Activated naive CD4-positive, alpha-beta T cell treated with anti-CD3 and anti-CD28 coated beads, Interleukin-2, amount 10 ng/mL, durations not matched to agents 7 days and 5 days (primary cell): ENCODE measurements at regions not wholly inside any gene's neighbourhood (a gene's known extent, or its start where the extent isn't known, plus 50 kb on each side); places are given as distances from the start of the nearest gene placed in this dataset.

Experiments used
- CTCF ChIA-PET: fragments of 350-600 bp; sonication (Branson Sonifier 250); formaldehyde crosslinking; loops from one replicate; lab custom pipeline; 2021; ENCODE audit warnings: antibody characterized with exemption; lab: Charles Lee
- DNase-seq: peaks from one replicate; pipeline ENCODE4 v3.0.0-alpha.2; 2020
- H3K27ac Mint-ChIP-seq: one replicate; pipeline ENCODE4 v1.8.0; 2021; ENCODE audit warnings: mild to moderate bottlenecking, moderate library complexity, mixed read lengths
- H3K27me3 Mint-ChIP-seq: one replicate; pipeline ENCODE4 v1.8.0; 2021; ENCODE audit warnings: mild to moderate bottlenecking, mixed read lengths
- H3K36me3 Mint-ChIP-seq: one replicate; pipeline ENCODE4 v1.8.0; 2021; ENCODE audit warnings: mixed read lengths
- H3K4me1 Mint-ChIP-seq: one replicate; pipeline ENCODE4 v1.8.0; 2021; ENCODE audit warnings: mixed read lengths
- H3K4me3 Mint-ChIP-seq: one replicate; pipeline ENCODE4 v1.8.0; 2021; ENCODE audit warnings: mild to moderate bottlenecking, moderate library complexity, mixed read lengths
- H3K9me3 Mint-ChIP-seq: one replicate; pipeline ENCODE4 v1.8.0; 2021; ENCODE audit warnings: mixed read lengths

DNA sequence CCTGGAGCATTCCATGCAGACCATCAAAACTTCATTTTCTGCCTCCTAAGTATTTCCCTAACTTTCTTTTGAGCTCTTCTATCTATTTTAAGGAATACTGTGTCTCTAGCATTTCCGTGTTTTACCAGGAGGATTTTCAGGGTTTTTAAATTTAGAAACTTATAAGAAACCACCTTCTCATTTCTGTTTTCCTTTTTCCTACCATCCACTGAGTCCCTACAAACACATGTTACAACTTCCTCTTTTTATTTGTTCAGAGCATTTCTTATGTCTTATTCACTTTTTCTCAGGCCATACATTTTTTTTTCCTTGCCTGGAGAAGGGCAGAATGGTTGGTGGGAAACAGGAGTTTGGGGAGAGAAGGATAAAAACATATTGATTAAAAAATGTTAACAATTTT is 130.0 kb upstream of the BMP5 start:
- CTCF ChIA-PET = no interaction called here
- peaks cover 6% of the 10 kb centered on the region for H3K9me3 Mint-ChIP-seq
- no peak for DNase-seq
- H3K36me3 Mint-ChIP-seq = no peaks in the 10 kb centered on the region
- H3K27ac Mint-ChIP-seq = no peak overlapping the region
- H3K27me3 Mint-ChIP-seq = no peaks in the 10 kb centered on the region
- H3K4me3 Mint-ChIP-seq = no peak overlapping the region
- H3K4me1 Mint-ChIP-seq = no peaks in the 10 kb centered on the region

- H3K36me3 Mint-ChIP-seq = no peaks in the 10 kb centered on the region
- CTCF ChIA-PET = no interaction called here
- no peaks in the 10 kb centered on the region for H3K4me1 Mint-ChIP-seq
- no peaks in the 10 kb centered on the region for H3K27me3 Mint-ChIP-seq
- no peak overlapping the region for H3K4me3 Mint-ChIP-seq
- no peak for DNase-seq
- H3K27ac Mint-ChIP-seq = no peak overlapping the region
- peaks cover 6% of the 10 kb centered on the region for H3K9me3 Mint-ChIP-seq
Measured at GRCh38 chr6:56004426-56004825, 129.0 kb upstream of the BMP5 start.

- CTCF ChIA-PET = no interaction called here
- Mint-ChIP-seq H3K36me3 (no peaks in the 10 kb centered on the region), H3K9me3 (peaks cover 2% of the 10 kb centered on the region), H3K27ac (no peak overlapping the region), H3K27me3 (no peaks in the 10 kb centered on the region), H3K4me1 (no peaks in the 10 kb centered on the region), H3K4me3 (no peak overlapping the region)
- DNase-seq = no peak
Measured at GRCh38 chr6:56003616-56004015, 128.2 kb upstream of the BMP5 start.

GRCh38 chr6:56002336-56002735 is 126.9 kb upstream of the BMP5 start:
- Mint-ChIP-seq H3K36me3 (no peaks in the 10 kb centered on the region), H3K4me1 (no peaks in the 10 kb centered on the region), H3K27me3 (no peaks in the 10 kb centered on the region), H3K9me3 (peaks cover 5% of the 10 kb centered on the region), H3K27ac (no peak overlapping the region), H3K4me3 (no peak overlapping the region)
- CTCF ChIA-PET = no interaction called here
- DNase-seq = no peak

- H3K9me3 Mint-ChIP-seq = peaks cover 13% of the 10 kb centered on the region
- CTCF ChIA-PET = no interaction called here
- no peak overlapping the region for H3K4me3 Mint-ChIP-seq
Measured at GRCh38 chr6:55998576-55998975, 123.2 kb upstream of the BMP5 start.

DNA sequence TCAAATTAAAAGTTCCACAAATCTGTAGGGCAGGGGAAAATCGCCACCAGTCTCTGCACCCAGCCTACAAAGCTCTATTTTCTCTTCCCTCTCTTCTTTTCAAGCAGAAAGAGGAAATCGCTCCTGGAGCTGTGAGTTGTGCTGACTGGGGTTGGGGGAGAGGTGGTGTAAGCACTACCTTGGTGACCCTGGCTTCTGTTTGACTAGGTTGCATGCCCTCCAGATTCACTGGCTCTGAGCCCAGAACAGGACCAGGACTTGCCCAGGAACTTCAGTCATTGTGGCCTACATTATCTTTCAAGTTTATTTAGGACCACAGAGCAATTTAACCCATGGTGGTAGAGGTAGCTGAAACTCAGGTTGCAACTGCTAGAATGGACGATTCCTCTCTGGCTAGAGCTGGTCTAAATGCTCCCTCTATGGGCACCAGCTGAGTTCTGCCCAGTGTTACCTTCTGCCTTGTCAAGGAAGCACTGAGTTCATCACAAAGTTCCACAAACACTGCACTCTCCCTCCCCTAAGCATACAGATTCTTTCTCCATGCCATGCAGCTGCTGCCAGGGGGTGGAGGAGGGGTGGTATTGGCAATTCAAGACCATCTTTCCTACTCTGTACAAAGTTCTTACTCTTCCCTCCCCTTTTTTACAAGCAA is 122.0 kb upstream of the BMP5 start:
- H3K36me3 Mint-ChIP-seq = no peaks in the 10 kb centered on the region
- CTCF ChIA-PET = no interaction called here
- DNase-seq = no peak
- no peaks in the 10 kb centered on the region for H3K27me3 Mint-ChIP-seq
- H3K27ac Mint-ChIP-seq = no peak overlapping the region
- H3K4me3 Mint-ChIP-seq = no peak overlapping the region
- H3K9me3 Mint-ChIP-seq = peaks cover 18% of the 10 kb centered on the region
- H3K4me1 Mint-ChIP-seq = no peaks in the 10 kb centered on the region

More at GRCh38 chr6:55998576-55998975, 123.2 kb upstream of the BMP5 start:
- Mint-ChIP-seq H3K27me3 (no peaks in the 10 kb centered on the region), H3K27ac (no peak overlapping the region), H3K4me1 (no peaks in the 10 kb centered on the region), H3K36me3 (no peaks in the 10 kb centered on the region)
- DNase-seq = no peak

GRCh38 chr6:55994531-55994930 is 119.1 kb upstream of the BMP5 start:
- H3K36me3 Mint-ChIP-seq = no peaks in the 10 kb centered on the region
- CTCF ChIA-PET = no interaction called here
- H3K4me3 Mint-ChIP-seq = no peak overlapping the region
- peaks cover 17% of the 10 kb centered on the region for H3K9me3 Mint-ChIP-seq
- no peaks in the 10 kb centered on the region for H3K4me1 Mint-ChIP-seq
- no peak for DNase-seq
- H3K27ac Mint-ChIP-seq = no peak overlapping the region
- H3K27me3 Mint-ChIP-seq = no peaks in the 10 kb centered on the region

- Mint-ChIP-seq H3K4me1 (no peaks in the 10 kb centered on the region), H3K36me3 (no peaks in the 10 kb centered on the region), H3K9me3 (peaks cover 17% of the 10 kb centered on the region), H3K27ac (no peak overlapping the region), H3K4me3 (no peak overlapping the region), H3K27me3 (no peaks in the 10 kb centered on the region)
- no peak for DNase-seq
- CTCF ChIA-PET = no interaction called here
Measured at GRCh38 chr6:55993418-55993817, 118.0 kb upstream of the BMP5 start.

GRCh38 chr6:55992546-55992945 is 117.2 kb upstream of the BMP5 start:
- Mint-ChIP-seq H3K27ac (no peak overlapping the region), H3K36me3 (no peaks in the 10 kb centered on the region), H3K9me3 (peaks cover 14% of the 10 kb centered on the region), H3K4me1 (no peaks in the 10 kb centered on the region), H3K27me3 (no peaks in the 10 kb centered on the region), H3K4me3 (no peak overlapping the region)
- no peak for DNase-seq
- CTCF ChIA-PET = no interaction called here

DNA sequence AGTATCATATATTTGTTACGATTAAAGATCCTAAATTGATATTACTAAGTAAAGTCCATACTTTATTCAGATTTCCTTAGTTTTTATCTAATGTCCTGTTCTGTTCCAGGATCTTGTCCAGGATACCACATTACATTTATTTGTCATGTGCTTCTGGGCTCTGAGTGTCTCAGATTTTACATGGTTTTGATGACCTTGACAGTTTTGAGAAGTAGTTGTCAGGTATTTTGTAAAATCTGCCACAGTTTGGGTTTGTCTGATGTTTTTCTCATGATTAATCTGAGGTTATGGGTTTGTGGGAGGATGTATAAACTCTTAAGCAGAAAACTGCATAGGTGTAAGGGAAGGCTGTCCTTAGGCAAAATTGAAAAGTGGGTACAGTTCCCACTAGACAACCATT is 109.9 kb upstream of the BMP5 start:
- no peak overlapping the region for H3K4me3 Mint-ChIP-seq
- CTCF ChIA-PET = no interaction called here
- no peaks in the 10 kb centered on the region for H3K4me1 Mint-ChIP-seq
- no peak overlapping the region for H3K27ac Mint-ChIP-seq
- H3K9me3 Mint-ChIP-seq = no peaks in the 10 kb centered on the region
- H3K27me3 Mint-ChIP-seq = no peaks in the 10 kb centered on the region
- DNase-seq = no peak
- no peaks in the 10 kb centered on the region for H3K36me3 Mint-ChIP-seq

GRCh38 chr6:55983861-55984260 is 108.5 kb upstream of the BMP5 start:
- DNase-seq = no peak
- H3K9me3 Mint-ChIP-seq = no peaks in the 10 kb centered on the region
- H3K27ac Mint-ChIP-seq = no peak overlapping the region
- H3K4me3 Mint-ChIP-seq = no peak overlapping the region
- CTCF ChIA-PET = no interaction called here
- H3K27me3 Mint-ChIP-seq = no peaks in the 10 kb centered on the region
- no peaks in the 10 kb centered on the region for H3K4me1 Mint-ChIP-seq
- no peaks in the 10 kb centered on the region for H3K36me3 Mint-ChIP-seq

GRCh38 chr6:55981660-55982059 is 106.3 kb upstream of the BMP5 start:
- Mint-ChIP-seq H3K4me1 (no peaks in the 10 kb centered on the region), H3K4me3 (no peak overlapping the region), H3K9me3 (no peaks in the 10 kb centered on the region), H3K27me3 (no peaks in the 10 kb centered on the region), H3K36me3 (no peaks in the 10 kb centered on the region), H3K27ac (no peak overlapping the region)
- CTCF ChIA-PET = interaction anchor here (1.0 kb wide), 1 partner anchor 311 kb away, joined by 3 read pairs; no protein-coding TSS in a partner anchor
- DNase-seq = no peak

- CTCF ChIA-PET = no interaction called here
- no peak for DNase-seq
- H3K9me3 Mint-ChIP-seq = no peaks in the 10 kb centered on the region
- no peak overlapping the region for H3K4me3 Mint-ChIP-seq
- H3K27ac Mint-ChIP-seq = no peak overlapping the region
- no peaks in the 10 kb centered on the region for H3K4me1 Mint-ChIP-seq
- no peaks in the 10 kb centered on the region for H3K36me3 Mint-ChIP-seq
- H3K27me3 Mint-ChIP-seq = no peaks in the 10 kb centered on the region
Measured at GRCh38 chr6:55980627-55981211, 105.3 kb upstream of the BMP5 start.

- Mint-ChIP-seq H3K4me1 (no peaks in the 10 kb centered on the region), H3K4me3 (no peak overlapping the region), H3K27ac (no peak overlapping the region), H3K27me3 (no peaks in the 10 kb centered on the region), H3K9me3 (no peaks in the 10 kb centered on the region), H3K36me3 (no peaks in the 10 kb centered on the region)
- no peak for DNase-seq
- CTCF ChIA-PET = no interaction called here
Measured at GRCh38 chr6:55979526-55979925, 104.1 kb upstream of the BMP5 start.

- H3K27ac Mint-ChIP-seq = no peak overlapping the region
- H3K27me3 Mint-ChIP-seq = no peaks in the 10 kb centered on the region
- CTCF ChIA-PET = no interaction called here
- no peak overlapping the region for H3K4me3 Mint-ChIP-seq
- no peaks in the 10 kb centered on the region for H3K36me3 Mint-ChIP-seq
- no peaks in the 10 kb centered on the region for H3K4me1 Mint-ChIP-seq
- DNase-seq = no peak
- H3K9me3 Mint-ChIP-seq = no peaks in the 10 kb centered on the region
Measured at GRCh38 chr6:55977959-55978665, 102.7 kb upstream of the BMP5 start.
